Stimulated activated CD4-positive, alpha-beta T cell treated with anti-CD3 and anti-CD28 coated beads, Interleukin-2, amount 100 ng/mL, for 48 hours (primary cell): ENCODE measurements at regions not wholly inside any gene's neighbourhood (a gene's known extent, or its start where the extent isn't known, plus 50 kb on each side); places are given as distances from the start of the nearest gene placed in this dataset.
"Not testable (repeated sequence)": the region's sequence is repeated elsewhere in the genome, so short reads cannot be mapped to it uniquely, and the experiment has no call there.

ENCODE experiments used
- DNase-seq, 2 donors: peaks; one replicate each; pipeline ENCODE4 v3.0.0-alpha.2; 2020

DNA sequence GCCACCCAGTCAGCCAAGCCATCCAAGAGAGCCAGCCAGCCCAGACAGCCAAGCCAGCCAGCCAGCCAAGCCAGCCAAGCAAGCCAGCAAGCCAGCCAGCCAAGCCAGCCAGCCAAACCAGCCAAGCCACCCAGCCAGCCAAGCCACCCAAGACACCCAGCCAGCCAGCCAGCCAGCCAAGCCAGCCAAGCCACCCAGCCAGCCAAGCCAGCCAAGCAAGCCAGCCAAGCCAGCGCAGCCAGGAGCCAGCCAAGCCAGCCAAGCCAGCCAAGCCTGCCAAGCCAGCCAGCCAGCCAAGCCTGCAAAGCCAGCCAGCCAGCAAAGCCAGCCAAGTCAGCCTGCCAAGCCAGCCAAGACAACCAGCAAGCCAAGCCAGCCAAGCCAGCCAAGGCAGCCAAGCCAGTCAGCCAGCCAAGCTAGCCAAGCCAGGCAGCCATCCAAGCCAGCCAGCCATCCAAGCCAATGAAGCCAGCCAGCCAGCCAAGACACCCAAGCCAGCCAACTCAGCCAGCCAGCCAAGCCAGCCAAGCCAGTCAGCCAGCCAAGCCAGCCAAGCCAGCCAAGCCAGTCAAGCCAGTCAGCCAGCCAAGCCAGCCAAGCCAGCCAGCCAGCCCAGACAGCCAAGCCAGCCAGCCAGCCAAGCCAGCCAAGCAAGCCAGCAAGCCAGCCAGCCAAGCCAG is 332.2 kb upstream of the PLGLB2 start:
- DNase-seq: not testable (repeated sequence)

DNA sequence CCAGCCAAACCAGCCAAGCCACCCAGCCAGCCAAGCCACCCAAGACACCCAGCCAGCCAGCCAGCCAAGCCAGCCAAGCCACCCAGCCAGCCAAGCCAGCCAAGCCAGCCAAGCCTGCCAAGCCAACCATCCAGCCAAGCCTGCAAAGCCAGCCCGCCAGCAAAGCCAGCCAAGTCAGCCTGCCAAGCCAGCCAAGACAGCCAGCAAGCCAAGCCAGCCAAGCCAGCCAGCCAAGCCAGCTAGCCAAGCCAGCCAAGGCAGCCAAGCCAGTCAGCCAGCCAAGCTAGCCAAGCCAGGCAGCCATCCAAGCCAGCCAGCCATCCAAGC is 331.7 kb upstream of the PLGLB2 start:
- DNase-seq: not testable (repeated sequence)

DNA sequence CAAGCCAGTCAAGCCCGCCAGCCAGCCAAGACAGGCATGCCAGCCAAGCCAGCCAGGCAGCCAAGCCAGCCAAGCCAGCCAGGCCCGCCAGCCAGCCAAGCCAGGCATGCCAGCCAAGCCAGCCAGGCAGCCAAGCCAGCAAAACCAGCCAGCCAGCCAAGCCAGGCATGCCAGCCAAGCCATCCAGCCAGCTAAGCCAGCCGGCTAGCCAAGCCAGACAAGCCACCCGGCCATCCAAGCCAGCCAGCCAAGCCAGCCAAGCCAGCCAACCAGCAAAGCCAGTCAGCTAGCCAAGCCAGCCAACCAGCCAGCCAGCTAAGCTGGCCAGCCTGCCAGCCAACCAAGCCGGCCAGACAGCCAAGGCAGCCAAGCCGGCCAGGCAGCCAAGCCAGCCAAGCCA is 330.7 kb upstream of the PLGLB2 start:
- DNase-seq: not testable (repeated sequence)

DNA sequence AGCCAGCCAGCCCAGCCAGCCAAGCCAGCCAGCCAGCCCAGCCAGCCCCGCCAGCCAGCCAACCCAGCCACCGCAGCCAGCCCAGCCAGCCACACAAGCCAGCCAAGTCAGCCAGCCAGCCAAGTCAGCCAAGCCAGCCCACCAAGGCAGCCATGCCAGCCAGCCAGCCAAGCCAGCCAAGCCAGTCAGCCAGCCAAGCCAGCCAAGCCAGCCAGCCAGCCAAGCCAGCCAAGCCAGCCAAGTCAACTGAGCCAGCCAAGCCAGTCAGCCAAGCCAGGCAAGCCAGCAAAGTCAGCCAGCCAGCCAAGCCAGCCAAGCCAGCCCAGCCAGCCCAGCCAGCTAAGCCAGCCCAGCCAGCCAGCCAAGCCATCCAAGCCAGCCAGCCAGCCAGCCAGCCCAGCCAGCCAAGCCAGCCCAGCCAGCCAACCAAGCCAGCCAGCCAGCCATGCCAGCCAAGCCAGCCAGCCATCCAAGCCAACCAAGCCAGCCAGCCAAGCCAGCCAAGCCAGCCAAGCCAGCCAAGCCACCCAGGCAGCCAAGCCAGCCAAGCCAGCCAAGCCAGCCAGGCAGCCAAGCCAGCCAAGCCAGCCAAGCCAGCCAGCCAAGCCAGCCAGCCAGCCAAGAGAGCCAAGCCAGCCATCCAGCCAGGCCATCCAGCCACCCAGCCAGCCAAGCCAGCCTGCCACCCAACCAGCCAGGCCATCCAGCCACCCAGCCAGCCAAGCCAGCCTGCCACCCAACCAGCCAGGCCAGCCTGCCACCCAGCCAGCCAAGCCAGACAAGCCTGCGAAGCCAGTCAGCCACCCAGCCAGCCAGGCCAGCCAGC is 329.9 kb upstream of the PLGLB2 start:
- DNase-seq: not testable (repeated sequence)

DNA sequence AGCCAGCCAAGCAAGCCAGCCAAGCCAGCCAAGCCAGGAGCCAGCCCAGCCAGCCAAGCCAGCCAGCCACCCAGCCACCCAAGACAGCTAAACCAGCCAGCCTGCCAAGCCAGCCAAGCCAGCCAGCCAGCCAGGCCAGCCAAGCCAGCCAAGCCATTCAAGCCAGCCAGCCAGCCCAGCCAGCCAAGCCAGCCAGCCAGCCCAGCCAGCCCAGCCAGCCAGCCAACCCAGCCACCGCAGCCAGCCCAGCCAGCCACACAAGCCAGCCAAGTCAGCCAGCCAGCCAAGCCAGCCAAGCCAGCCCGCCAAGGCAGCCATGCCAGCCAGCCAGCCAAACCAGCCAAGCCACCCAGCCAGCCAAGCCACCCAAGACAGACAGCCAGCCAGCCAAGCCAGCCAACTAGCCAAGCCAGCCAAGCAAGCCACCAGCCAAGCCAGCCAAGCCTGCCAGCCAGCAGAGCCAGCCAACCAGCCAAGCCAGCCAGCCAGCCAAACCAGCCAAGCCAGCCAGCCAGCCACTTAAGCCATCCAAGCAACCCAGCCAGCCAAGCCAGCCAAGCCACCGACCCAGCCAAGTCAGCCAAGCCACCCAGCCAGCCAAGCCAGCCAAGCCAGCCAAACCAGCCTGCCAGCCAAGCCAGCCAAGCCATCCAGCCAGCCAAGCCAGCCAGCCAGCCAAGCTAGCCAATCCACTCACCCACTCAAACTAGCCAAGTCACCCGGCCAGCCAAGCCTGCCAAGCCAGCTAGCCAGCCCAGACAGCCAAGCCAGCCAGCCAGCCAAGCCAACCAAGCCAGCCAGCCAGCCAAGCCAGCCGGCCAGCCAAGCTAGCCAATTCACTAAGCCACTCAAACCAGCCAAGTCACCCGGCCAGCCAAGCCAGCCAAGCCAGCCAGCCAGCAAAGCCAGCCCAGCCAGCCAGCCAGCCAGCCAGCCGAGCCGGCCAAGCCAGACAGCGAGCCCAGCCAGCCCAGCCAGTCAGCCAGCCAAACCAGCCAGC is 328.8 kb upstream of the PLGLB2 start:
- not testable (repeated sequence) for DNase-seq

DNA sequence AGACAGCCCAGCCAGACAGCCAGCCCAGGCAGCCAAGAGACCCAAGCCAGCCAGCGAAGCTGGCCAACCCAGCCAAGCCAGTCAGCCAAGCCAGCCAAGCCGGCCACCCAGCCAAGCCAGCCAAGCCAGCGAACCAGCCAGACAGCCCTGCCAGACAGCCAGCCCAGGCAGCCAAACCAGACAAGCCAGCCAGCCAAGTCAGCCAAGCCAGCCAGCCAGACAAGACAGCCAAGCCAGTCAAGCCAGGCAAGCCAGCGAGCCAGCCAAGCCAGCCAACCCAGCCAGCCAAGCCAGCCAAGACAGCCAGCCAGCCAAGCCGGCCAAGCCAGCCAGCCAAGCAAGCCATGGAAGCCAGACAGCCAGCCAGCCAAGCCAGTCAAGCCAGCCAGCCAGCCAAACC is 327.9 kb upstream of the PLGLB2 start:
- not testable (repeated sequence) for DNase-seq

DNA sequence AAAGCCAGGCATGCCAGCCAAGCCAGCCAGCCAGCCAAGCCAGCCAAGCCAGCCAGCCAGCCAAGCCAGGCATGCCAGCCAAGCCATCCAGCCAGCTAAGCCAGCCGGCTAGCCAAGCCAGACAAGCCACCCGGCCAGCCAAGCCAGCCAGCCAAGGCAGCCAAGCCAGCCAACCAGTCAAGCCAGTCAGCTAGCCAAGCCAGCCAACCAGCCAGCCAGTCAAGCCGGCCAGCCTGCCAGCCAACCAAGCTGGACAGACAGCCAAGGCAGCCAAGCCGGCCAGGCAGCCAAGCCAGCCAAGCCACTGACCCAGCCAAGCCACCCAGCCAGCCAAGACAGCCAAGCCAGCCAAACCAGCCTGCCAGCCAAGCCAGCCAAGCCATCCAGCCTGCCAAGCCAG is 326.9 kb upstream of the PLGLB2 start:
- DNase-seq: not testable (repeated sequence)

DNA sequence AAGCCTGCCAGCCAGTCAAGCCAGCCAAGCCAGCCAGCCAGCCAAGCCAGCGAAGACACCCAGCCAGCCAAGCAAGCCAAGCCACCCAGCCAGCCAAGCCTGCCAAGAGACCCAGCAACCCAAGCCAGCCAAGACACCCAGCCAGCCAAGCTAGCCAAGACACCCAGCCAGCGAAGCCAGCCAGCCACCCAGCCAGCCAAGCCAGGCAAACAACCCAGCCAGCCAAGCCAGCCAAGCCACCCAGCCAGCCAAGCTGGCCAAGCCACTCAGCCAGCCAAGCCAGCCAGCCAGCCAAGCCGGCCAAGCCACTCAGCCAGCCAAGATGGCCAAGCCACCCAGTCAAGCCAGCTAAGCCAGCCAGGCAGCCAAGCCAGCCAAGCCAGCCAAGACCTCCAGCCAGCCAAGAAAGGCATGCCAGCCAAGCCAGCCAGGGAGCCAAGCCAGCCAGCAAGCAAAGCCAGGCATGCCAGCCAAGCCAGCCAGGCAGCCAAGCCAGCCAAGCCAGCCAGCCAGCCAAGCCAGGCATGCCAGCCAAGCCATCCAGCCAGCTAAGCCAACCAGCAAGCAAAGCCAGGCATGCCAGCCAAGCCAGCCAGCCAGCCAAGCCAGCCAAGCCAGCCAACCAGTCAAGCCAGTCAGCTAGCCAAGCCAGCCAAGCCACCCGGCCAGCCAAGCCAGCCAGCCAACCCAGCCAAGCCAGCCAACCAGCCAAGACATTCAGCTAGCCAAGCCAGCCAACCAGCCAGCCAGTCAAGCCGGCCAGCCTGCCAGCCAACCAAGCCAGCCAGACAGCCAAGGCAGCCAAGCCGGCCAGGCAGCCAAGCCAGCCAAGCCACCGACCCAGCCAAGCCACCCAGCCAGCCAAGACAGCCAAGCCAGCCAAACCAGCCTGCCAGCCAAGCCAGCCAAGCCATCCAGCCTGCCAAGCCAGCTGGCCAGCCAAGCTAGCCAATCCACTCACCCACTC is 323.8 kb upstream of the PLGLB2 start:
- not testable (repeated sequence) for DNase-seq

DNA sequence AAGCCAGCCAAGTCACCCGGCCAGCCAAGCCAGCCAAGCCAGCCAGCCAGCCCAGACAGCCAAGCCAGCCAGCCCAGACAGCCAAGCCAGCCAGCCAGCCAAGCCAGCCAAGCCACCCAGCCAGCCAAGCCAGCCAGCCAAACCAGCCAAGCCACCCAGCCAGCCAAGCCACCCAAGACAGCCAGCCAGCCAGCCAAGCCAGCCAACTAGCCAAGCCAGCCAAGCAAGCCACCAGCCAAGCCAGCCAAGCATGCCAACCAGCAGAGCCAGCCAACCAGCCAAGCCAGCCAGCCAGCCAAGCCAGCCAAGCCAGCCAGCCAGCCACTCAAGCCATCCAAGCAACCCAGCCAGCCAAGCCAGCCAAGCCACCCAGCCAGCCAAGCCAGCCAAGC is 323.1 kb upstream of the PLGLB2 start:
- DNase-seq: not testable (repeated sequence)

DNA sequence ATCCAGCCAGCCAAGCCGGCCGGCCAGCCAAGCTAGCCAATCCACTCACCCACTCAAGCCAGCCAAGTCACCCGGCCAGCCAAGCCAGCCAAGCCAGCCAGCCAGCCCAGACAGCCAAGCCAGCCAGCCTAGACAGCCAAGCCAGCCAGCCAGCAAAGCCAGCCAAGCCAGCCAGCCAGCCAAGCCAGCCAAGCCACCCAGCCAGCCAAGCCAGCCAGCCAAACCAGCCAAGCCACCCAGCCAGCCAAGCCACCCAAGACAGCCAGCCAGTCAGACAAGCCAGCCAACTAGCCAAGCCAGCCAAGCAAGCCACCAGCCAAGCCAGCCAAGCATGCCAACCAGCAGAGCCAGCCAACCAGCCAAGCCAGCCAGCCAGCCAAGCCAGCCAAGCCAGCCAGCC is 322.7 kb upstream of the PLGLB2 start:
- not testable (repeated sequence) for DNase-seq

DNA sequence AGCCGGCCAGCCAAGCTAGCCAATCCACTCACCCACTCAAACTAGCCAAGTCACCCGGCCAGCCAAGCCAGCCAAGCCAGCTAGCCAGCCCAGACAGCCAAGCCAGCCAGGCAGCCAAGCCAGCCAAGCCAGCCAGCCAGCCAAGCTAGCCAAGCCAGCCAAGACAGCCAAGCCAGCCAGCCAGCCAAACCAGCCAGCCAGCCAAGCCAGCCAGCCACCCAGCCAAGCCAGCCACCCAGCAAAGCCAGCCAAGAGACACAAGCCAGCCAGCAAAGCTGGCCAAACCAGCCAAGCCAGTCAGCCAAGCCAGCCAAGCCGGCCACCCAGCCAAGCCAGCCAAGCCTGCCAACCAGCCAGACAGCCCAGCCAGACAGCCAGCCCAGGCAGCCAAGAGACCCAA is 322.2 kb upstream of the PLGLB2 start:
- DNase-seq: not testable (repeated sequence)

DNA sequence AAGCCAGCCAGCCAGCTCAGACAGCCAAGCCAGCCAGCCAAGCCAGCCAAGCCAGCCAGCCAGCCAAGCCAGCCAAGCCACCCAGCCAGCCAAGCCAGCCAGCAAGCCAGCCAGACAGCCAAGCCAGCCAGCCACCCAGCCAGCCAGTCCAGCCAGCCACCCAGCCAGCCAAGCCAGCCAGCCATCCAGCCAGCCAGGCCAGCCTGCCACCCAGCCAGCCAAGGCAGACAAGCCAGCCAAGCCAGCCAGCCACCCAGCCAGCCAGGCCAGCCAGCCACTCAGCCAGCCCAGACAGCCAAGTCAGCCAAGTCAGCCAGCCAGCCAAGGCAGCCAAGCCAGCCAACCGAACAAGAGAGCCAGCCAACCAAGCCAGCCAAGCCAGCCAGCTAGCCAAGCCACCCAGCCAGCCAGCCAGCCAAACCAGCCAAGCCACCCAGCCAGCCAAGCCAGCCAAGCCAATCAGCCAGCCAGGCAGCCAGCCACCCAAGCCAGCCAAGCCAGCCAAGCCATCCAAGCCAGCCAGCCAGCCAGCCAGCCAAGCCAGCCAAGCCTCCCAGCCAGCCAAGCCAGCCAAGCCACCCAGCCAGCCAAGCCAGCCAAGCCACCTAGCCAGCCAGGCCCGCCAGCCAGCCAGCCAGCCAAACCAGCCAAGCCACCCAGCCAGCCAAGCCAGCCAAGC is 319.3 kb upstream of the PLGLB2 start:
- not testable (repeated sequence) for DNase-seq

DNA sequence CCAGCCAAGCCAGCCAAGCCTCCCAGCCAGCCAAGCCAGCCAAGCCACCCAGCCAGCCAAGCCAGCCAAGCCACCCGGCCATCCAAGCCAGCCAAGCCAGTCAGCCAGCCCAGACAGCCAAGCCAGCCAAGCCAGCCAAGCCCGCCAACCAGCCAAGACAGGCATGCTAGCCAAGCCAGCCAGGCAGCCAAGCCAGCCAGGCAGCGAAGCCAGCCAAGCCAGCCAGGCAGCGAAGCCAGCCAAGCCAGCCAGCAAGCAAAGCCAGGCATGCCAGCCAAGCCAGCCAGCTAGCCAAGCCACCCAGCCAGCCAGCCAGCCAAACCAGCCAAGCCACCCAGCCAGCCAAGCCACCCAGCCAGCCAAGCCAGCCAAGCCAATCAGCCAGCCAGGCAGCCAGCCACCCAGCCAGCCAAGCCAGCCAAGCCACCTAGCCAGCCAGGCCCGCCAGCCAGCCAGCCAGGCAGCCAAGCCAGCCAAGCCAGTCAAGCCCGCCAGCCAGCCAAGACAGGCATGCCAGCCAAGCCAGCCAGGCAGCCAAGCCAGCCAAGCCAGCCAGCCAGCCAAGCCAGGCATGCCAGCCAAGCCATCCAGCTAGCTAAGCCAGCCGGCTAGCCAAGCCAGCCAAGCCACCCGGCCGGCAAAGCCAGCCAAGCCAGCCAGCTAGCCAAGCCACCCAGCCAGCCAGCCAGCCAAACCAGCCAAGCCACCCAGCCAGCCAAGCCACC is 318.5 kb upstream of the PLGLB2 start:
- not testable (repeated sequence) for DNase-seq

DNA sequence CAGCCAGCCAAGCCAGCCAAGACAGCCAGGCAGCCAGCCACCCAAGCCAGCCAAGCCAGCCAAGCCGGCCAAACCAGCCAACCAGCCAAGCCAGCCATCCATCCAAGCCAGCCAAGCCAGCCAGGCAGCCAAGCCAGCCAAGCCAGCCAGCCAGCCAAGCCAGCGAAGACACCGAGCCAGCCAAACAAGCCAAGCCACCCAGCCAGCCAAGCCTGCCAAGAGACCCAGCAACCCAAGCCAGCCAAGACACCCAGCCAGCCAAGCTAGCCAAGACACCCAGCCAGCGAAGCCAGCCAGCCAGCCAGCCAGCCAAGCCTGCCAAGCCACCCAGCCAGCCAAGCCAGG is 318.0 kb upstream of the PLGLB2 start:
- DNase-seq: not testable (repeated sequence)

DNA sequence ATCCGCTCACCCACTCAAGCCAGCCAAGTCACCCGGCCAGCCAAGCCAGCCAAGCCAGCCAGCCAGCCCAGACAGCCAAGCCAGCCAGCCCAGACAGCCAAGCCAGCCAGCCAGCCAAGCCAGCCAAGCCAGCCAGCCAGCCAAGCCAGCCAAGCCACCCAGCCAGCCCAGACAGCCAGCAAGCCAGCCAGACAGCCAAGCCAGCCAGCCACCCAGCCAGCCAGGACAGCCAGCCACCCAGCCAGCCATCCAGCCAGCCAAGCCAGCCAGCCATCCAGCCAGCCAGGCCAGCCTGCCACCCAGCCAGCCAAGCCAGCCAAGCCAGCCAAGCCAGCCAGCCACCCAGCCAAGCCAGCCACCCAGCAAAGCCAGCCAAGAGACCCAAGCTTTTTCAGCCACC is 316.8 kb upstream of the PLGLB2 start:
- not testable (repeated sequence) for DNase-seq

DNA sequence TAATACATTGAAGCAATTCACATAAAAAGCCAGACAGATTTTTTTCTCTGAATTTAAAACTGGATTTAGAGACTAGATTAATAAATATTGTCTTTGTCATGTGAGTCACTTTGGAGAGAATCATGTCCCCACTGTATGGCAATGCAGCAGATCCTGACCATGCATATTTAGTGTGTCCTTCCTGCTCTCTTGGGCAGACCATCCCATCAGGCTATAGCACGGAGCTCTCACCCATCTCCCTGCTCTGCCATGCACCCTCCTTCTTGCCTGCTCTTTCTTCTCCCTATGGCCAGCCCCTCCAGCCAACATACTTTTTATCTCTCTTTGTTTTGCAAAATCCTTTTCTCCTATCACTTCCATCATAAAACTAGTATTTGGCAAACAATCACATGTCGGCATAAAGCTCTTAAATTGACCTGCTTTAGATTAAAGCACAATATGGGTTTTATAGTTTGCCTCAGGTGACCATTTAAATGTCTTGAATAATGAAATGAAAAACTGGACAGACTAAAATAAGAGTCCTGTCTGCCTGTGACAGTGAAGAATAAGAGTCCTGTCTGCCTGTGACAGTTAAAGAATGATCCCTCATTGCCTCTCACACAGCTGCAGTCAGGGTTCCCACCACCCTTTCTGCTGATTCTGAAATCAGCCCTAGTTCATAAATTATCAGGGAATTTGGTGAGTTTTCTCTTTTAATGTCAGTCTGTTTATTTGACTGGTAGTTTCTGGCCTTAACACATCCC is 315.0 kb upstream of the PLGLB2 start:
- not testable (repeated sequence) for DNase-seq

DNA sequence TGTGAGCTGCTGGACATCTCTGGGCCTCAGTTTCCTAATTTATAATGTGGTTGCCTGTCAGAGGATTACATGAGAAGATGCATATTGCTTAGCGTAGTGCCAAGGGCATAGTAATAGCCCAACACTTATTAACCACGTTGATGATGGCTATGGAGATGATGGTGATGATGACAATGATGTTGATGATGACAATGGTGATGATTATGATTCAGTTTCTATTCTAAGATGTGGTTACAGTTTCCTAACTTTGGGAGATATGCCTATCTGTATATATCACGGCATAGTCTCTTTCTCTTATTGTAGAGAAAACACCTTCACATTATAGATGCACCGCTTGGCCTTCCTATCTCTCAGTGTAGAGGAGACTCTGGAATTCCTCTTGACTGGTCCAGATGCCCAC is 311.9 kb upstream of the PLGLB2 start:
- DNase-seq: not testable (repeated sequence)

DNA sequence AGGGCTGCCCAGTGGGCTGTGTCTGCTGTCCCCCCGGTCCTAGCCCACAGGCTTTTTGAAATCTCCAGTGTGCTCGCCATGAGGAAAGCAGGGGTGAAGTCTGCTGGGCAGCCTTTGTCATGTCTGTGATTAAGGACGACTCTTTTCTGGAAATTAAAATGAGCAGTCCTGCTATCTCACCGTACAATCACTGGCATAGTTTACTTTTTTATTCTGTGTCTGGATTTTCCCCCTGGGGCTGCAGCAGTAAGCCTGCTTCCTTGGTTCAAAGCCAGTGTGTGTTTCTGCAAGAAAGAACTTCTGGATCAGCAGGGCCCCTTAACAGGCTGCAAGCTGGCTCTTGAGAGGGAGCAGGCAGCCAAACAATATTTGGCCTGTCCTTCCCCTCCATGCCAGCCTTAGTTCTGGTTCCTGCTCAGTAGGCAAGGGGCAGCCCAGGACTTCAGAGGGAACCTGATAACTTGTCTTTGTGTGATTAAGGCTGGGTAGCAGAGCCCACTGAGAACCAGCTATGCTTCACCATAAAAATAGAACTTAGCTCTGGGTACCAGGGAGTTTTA is 310.1 kb upstream of the PLGLB2 start:
- not testable (repeated sequence) for DNase-seq

DNA sequence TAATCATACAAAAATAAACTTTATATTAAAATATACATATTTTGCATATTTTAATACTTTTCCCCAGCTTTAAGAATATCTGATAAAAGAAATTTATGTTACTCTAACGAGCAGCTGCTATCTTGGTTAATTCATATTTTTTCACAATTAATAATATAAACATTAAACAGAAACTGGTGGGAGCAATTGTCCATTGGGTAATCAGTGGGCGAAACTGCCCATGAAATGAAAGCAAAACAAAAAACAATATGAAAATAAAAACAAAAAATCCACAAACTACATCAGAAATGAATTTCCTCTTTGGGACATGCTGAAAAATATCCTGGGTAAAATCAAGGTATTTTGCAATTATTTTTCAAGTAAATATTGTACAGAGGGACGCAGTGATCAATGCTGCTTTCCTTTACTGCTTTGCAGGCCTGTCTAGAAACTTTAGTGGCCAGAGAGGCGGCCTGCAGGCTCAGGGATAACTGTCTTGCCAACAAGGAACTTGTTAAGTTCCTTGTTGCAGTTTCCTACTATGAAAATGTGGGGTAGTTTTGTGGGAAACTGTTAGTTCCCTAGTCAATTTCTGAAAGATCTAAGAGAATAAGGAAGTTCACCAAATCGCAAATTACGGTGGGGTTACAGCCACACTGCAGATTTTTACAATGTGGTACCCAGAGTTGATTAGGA is 309.0 kb upstream of the PLGLB2 start:
- DNase-seq: not testable (repeated sequence)
